ENCODE measurements at regions not wholly inside any gene's neighbourhood (a gene's known extent, or its start where the extent isn't known, plus 50 kb on each side); places are given as distances from the start of the nearest gene placed in this dataset.
A peak's percentile ranks its signal among the peaks of the same experiment; 100 is the strongest.

GRCh38 chr14:83463500-83464098 is 1929.9 kb upstream of the SEL1L start:
- DNase-seq (ENCODE audit: low read depth in 1 of 2, low spot score in 1 of 2): peak; percentile 30 to 70
- no peak overlapping the region for H3K27ac ChIP-seq (replicated peaks)
- no peaks in the 10 kb centered on the region for H3K27me3 ChIP-seq (ENCODE audit: insufficient read depth, poor library complexity, severe bottlenecking)
- TF ChIP-seq, protein P1, sequence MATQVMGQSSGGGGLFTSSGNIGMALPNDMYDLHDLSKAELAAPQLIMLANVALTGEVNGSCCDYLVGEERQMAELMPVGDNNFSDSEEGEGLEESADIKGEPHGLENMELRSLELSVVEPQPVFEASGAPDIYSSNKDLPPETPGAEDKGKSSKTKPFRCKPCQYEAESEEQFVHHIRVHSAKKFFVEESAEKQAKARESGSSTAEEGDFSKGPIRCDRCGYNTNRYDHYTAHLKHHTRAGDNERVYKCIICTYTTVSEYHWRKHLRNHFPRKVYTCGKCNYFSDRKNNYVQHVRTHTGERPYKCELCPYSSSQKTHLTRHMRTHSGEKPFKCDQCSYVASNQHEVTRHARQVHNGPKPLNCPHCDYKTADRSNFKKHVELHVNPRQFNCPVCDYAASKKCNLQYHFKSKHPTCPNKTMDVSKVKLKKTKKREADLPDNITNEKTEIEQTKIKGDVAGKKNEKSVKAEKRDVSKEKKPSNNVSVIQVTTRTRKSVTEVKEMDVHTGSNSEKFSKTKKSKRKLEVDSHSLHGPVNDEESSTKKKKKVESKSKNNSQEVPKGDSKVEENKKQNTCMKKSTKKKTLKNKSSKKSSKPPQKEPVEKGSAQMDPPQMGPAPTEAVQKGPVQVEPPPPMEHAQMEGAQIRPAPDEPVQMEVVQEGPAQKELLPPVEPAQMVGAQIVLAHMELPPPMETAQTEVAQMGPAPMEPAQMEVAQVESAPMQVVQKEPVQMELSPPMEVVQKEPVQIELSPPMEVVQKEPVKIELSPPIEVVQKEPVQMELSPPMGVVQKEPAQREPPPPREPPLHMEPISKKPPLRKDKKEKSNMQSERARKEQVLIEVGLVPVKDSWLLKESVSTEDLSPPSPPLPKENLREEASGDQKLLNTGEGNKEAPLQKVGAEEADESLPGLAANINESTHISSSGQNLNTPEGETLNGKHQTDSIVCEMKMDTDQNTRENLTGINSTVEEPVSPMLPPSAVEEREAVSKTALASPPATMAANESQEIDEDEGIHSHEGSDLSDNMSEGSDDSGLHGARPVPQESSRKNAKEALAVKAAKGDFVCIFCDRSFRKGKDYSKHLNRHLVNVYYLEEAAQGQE (IDR thresholded peaks at IDR 0.05; ENCODE audit: insufficient replicate concordance, low read depth): no peak
- no peak for TF ChIP-seq SPI1 (IDR thresholded peaks at IDR 0.05; ENCODE audit: borderline replicate concordance, low read depth)
- TF ChIP-seq POLR2AphosphoS5 (IDR thresholded peaks at IDR 0.05; ENCODE audit: low read depth): no peak
- TF ChIP-seq, protein P2, sequence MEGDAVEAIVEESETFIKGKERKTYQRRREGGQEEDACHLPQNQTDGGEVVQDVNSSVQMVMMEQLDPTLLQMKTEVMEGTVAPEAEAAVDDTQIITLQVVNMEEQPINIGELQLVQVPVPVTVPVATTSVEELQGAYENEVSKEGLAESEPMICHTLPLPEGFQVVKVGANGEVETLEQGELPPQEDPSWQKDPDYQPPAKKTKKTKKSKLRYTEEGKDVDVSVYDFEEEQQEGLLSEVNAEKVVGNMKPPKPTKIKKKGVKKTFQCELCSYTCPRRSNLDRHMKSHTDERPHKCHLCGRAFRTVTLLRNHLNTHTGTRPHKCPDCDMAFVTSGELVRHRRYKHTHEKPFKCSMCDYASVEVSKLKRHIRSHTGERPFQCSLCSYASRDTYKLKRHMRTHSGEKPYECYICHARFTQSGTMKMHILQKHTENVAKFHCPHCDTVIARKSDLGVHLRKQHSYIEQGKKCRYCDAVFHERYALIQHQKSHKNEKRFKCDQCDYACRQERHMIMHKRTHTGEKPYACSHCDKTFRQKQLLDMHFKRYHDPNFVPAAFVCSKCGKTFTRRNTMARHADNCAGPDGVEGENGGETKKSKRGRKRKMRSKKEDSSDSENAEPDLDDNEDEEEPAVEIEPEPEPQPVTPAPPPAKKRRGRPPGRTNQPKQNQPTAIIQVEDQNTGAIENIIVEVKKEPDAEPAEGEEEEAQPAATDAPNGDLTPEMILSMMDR (IDR thresholded peaks at IDR 0.05; ENCODE audit: insufficient read depth, low read length): peak; percentile 73
- TF ChIP-seq GABPA (IDR thresholded peaks at IDR 0.05; ENCODE audit: low read depth): no peak
- no peak overlapping the region for H3K4me3 ChIP-seq (replicated peaks; ENCODE audit: insufficient read depth, low read length)

- peak in 1 of 2 experiments; percentile 41 for DNase-seq (ENCODE audit: low read depth in 1 of 2, low spot score in 1 of 2)
- Histone ChIP-seq H3K27ac (replicated peaks) (no peak overlapping the region), H3K4me3 (replicated peaks; ENCODE audit: insufficient read depth, low read length) (no peak overlapping the region), H3K27me3 (ENCODE audit: insufficient read depth, poor library complexity, severe bottlenecking) (no peaks in the 10 kb centered on the region)
- no peak; the same call in 1 of the 2 replicates for TF ChIP-seq SPI1 (IDR thresholded peaks at IDR 0.05; ENCODE audit: borderline replicate concordance, low read depth)
- TF ChIP-seq, protein P2 (IDR thresholded peaks at IDR 0.05; ENCODE audit: insufficient read depth, low read length): no peak
- TF ChIP-seq GABPA (IDR thresholded peaks at IDR 0.05; ENCODE audit: low read depth): no peak
- TF ChIP-seq, protein P1 (IDR thresholded peaks at IDR 0.05; ENCODE audit: insufficient replicate concordance, low read depth): no peak
- no peak for TF ChIP-seq POLR2AphosphoS5 (IDR thresholded peaks at IDR 0.05; ENCODE audit: low read depth)
Measured at GRCh38 chr14:83467811-83468210, 1934.2 kb upstream of the SEL1L start.

GRCh38 chr14:83470466-83470865 is 1936.8 kb upstream of the SEL1L start:
- H3K4me3 ChIP-seq (replicated peaks; ENCODE audit: insufficient read depth, low read length): no peak overlapping the region

DNA sequence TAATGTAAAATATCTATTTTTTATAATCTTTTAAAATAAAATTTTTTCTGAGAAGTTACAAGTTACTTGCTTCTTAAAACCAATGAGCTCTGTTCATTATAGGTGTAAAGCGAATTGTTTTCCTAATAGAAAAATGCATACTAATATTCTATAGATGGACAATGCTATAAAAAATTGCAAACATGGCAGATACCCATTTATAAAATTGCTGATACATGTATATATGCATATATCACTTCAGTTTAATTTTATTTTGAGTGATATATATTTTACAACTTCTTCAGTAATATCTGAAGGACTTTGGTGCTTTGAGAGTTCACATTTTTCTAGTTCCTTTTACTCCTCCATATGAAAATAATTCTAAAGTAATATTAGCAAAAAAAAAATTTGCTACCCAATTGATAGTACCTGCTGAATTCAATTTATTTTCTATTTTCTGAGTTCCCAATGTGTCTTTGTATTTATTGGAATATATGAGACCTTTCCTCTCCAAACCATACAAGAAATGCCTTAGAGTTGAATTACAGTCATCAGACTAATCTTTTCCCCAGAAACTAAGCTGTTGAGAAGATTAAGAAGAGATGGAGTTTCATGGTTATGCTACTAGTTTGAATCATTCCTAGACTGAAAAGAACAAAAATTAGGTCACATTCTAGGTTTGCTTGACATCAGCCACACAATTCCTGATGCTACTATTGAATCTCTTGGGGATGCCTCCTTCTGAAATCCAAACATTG is 1937.5 kb upstream of the SEL1L start:
- H3K4me3 ChIP-seq (replicated peaks; ENCODE audit: insufficient read depth, low read length): no peak overlapping the region
- TF ChIP-seq SPI1 (IDR thresholded peaks at IDR 0.05; ENCODE audit: borderline replicate concordance, low read depth) (no peak), GABPA (IDR thresholded peaks at IDR 0.05; ENCODE audit: low read depth) (no peak), POLR2AphosphoS5 (IDR thresholded peaks at IDR 0.05; ENCODE audit: low read depth) (no peak)
- TF ChIP-seq, protein P1 (IDR thresholded peaks at IDR 0.05; ENCODE audit: insufficient replicate concordance, low read depth): no peak
- TF ChIP-seq, protein P2 (IDR thresholded peaks at IDR 0.05; ENCODE audit: insufficient read depth, low read length): no peak
- H3K27me3 ChIP-seq (ENCODE audit: insufficient read depth, poor library complexity, severe bottlenecking): no peaks in the 10 kb centered on the region
- H3K27ac ChIP-seq (replicated peaks): no peak overlapping the region
- no peak for DNase-seq (ENCODE audit: low read depth in 1 of 2, low spot score in 1 of 2)

More at GRCh38 chr14:83470466-83470865, 1936.8 kb upstream of the SEL1L start:
- no peak overlapping the region for H3K27ac ChIP-seq (replicated peaks)
- DNase-seq (ENCODE audit: low read depth in 1 of 2, low spot score in 1 of 2): peak in 1 of 2 experiments; percentile 17
- H3K27me3 ChIP-seq (ENCODE audit: insufficient read depth, poor library complexity, severe bottlenecking): no peaks in the 10 kb centered on the region
- TF ChIP-seq SPI1 (IDR thresholded peaks at IDR 0.05; ENCODE audit: borderline replicate concordance, low read depth) (peak; percentile 49; the same call in 1 of the 2 replicates), GABPA (IDR thresholded peaks at IDR 0.05; ENCODE audit: low read depth) (no peak)
